Right ventricle myocardium inferior (tissue), 1 donor: ENCODE measurements at regions not wholly inside any gene's neighbourhood (a gene's known extent, or its start where the extent isn't known, plus 50 kb on each side); places are given as distances from the start of the nearest gene placed in this dataset.

ENCODE experiments used
- ATAC-seq: fragments of 200-7000 bp; cut with Tn5 transposase; one replicate; pipeline ENCODE4 v1.9.1; 2020; ENCODE audit warnings: mild to moderate bottlenecking, moderate library complexity
- DNase-seq: peaks from one replicate; pipeline ENCODE4 v3.0.0; 2021; ENCODE audit errors: missing footprints
- intact Hi-C: fragments of 100-400 bp; cut with DNase I; formaldehyde crosslinking; loops from one replicate; pipeline ENCODE4 v1.11.0; 2022
- donor health status: DM: no; HTN: yes; CAD: no; lungs with severe emphysema.

DNA sequence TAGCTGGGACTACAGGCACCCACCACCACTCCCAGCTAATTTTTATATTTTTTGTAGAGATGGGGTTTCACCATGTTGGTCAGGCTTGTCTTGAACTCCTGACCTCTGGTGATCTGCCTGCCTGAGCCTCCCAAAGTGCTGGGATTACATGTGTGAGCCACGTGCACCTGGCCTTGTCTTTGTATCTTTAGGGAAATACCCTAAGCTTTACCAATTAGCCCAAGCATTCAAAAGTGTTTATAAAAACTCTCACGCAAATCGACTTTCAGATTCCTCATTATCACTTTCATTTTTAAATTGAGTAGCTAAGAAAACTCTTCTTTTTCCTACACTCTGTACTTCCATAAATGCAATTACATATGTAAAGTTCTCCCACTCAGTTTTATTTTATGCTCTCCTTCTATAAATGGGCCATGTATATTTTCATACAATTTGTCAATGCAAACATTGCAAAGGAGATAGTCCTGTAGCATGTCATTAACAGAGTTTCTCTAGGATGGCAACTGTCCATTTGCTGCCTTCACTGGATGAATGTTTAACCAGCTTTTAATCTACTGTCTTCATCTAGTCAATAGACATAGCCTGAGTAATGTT, 326.2 kb upstream of the LRATD1 start:
- DNase-seq (no peak), ATAC-seq (no peak)
- intact Hi-C loops: no loop called here

DNA sequence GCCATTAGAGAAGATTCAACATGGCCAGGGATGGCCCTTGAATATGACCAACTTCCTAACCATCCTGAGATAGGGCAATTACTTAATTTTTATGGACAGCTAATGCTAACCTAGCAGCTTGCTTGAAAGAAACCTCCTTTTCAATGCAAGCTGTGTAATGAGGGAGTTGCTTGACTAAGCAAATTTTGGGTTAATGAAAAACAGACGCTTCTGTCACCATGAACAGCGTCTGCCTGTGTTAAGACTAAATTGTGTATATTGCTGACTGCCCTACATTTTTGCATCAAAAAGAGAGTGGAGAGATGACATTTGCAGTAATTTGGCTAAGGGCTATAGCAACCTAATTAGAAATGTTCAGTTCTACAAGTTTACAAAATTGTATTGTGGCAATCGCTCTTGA, 319.2 kb upstream of the LRATD1 start:
- DNase-seq: no peak
- no peak for ATAC-seq
- intact Hi-C loops: no loop called here

GRCh38 chr2:14316594-14316993, 315.9 kb upstream of the LRATD1 start:
- DNase-seq (no peak), ATAC-seq (peak; percentile 80)
- intact Hi-C loops: no loop called here

DNA sequence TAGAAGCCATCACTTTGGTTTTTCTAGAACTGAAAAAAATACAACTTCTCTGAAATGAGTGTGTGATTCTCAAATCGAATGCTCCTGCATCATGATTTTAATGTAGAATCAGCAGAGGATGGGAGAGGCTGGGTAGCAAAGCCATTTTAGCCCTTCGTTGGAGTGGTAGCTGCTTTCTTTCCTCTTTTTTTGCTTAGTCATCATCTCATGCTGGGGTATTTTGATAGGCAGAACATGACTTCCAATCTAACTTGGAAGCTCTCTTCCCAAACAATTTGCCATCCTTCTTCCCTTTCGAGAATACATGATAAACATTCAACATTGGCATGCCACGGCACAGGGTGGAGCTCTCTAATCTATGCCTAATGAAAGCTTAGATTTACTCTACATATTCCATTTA, 311.2 kb upstream of the LRATD1 start:
- intact Hi-C loops: no loop called here
- ATAC-seq: no peak

DNA sequence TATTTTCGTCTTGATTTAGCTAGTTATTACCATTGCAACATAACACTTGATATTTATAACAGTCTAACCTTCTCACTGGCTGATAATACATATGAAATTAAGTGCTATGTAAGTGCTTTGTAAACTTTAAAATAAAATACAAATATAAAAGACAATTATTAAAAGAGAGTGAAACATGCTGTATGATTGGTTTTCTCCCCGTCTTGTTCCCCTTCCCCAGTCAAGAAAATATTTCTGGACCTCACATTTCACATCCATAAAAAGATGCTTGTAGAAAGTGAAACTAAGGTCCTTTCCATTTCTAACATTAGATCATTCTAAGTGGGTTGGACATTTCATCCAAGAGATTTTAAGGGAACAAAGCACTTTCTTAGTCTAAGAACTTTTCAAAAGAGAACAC, 310.2 kb upstream of the LRATD1 start:
- no peak for ATAC-seq
- intact Hi-C loops: no loop called here

More for the DNA sequence above, 311.2 kb upstream of the LRATD1 start:
- DNase-seq: no peak

GRCh38 chr2:14324308-14324707, 308.2 kb upstream of the LRATD1 start:
- ATAC-seq: no peak
- intact Hi-C loops: no loop called here
- DNase-seq: no peak

More for the DNA sequence above, 310.2 kb upstream of the LRATD1 start:
- no peak for DNase-seq

DNA sequence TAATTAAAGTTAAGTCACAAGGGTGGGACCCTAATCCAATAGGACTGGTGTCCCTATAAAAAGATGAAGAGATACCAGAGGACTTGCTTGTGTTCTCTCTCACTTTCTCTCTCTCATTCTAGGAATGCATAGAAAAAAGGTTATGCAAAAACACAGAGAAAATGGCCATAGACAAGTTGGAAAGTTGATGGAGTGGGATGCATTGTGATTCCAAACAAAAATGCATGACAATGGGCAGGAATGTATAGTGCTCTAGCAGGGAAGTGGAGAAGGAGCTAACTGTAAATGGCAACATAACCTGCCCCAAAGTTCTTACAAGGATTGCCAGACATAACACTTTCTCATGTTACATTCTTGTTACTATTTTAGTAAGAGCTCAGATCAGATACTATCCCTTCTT, 301.6 kb upstream of the LRATD1 start:
- ATAC-seq (no peak), DNase-seq (no peak)
- intact Hi-C loops: no loop called here

DNA sequence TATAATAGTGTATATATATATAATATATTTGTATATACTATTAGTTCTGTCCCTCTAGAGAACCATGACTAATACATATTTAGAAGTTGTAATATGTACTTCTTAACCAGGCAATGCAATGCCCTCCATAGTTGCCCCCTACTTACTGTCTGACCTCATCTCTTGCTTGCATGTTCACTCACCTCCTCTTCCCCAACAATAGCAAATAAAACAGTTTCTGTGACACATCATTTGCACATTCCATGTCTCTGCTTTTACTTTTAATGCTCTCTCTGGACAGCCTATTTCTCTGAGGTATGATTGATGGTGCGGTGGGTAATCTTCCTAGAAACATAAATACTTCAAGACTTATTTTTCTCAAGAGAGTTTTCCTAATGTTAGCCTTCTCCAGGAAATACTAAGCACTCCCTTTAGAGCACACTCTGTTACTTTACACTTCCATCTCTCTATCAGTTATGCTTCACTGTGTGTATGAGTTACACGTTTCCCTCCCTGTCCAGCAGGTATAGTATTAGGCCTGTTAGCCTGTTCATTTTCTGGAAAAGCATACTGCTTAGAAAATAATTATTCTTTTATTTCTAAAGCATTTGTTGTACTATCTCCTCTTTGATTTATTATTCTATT, 295.6 kb upstream of the LRATD1 start:
- no peak for ATAC-seq
- intact Hi-C loops: no loop called here
- no peak for DNase-seq

DNA sequence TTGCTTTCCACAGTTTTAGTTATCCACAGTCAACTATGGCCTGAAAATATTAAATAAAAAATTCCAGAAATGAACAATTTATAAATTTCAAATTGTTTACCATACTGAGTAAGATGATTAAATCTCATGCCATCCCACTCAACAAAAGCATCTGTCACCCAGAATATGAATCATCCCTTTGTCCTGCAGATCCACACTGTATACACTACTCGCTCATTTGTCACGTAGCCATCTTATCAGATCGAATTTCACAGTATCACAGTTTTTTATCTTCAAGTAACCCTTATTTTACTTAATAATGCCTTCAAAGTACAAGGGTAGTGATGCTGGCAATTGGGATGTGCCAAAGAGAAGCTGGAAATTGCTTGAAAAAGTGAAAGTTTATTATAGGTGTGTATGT, 291.8 kb upstream of the LRATD1 start:
- no peak for DNase-seq
- intact Hi-C loops: no loop called here
- ATAC-seq: no peak

DNA sequence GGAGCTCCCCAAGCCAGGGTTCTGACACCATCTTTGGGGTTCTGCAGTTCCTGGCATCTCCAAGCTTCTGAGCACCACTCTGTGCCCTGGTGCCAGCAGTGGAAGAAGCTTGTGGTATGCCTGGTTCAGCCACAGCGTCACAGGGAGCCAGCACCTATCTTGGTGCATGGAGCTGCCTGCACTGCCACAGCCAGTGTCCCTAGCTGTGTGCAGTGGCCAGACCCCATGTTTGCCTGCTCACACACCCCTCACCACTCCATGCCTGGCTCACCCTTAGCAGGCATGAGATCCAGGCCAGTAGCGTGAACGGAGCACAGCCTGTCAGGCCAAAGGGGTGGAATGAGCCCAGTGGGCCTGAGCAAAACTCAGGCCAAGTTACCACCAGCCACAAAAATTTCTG, 290.2 kb upstream of the LRATD1 start:
- intact Hi-C loops: no loop called here
- ATAC-seq: no peak
- no peak for DNase-seq

DNA sequence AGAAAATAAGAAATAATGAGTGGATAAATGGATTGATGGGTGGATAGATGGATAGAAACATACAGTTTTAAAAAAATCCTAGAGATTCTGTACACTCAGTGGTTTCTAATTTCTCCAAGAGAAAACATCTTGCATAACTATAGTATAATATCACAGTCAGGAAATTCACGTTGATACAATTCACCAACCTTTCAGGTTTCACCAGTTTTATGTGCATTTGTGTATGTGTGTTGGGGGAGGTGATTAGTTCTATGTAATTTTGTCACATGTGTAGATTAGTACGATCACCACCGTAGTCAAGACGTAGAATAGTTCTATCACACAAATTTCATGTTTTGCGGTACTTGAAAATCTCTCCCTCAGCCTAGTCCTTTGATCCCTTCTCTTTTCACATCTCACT, 288.2 kb upstream of the LRATD1 start:
- ATAC-seq (no peak), DNase-seq (no peak)
- intact Hi-C loops: no loop called here

- ATAC-seq (no peak), DNase-seq (no peak)
- intact Hi-C loops: no loop called here
Observed at GRCh38 chr2:14348247-14348646, 284.3 kb upstream of the LRATD1 start.

DNA sequence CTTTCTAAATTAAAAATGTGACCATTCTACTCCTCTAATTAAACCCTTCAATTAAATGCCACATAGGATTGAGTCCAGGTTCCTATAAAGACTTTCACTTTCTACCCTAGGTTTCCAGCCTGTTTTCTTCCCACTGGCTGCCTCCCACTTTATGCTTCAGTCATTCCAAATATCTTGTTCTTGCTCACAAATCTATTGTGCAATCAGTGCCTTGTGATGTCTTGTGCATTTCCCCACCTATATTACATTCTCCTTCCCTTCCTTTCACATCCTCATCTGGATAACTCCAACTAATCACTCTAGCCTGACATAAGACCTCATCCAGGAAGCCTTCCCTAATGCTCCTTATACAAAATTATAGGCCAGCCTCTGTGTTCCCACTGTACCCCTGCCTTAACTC, 281.7 kb upstream of the LRATD1 start:
- intact Hi-C loops: no loop called here

GRCh38 chr2:14352067-14352466, 280.4 kb upstream of the LRATD1 start:
- intact Hi-C loops: no loop called here
- DNase-seq: no peak
- no peak for ATAC-seq

More for the DNA sequence above, 281.7 kb upstream of the LRATD1 start:
- ATAC-seq (no peak), DNase-seq (no peak)

- ATAC-seq (no peak), DNase-seq (no peak)
- intact Hi-C loops: no loop called here
Observed at GRCh38 chr2:14354231-14354630, 278.3 kb upstream of the LRATD1 start.

- ATAC-seq: no peak
- no peak for DNase-seq
- intact Hi-C loops: no loop called here
Observed at GRCh38 chr2:14355102-14355501, 277.4 kb upstream of the LRATD1 start.

DNA sequence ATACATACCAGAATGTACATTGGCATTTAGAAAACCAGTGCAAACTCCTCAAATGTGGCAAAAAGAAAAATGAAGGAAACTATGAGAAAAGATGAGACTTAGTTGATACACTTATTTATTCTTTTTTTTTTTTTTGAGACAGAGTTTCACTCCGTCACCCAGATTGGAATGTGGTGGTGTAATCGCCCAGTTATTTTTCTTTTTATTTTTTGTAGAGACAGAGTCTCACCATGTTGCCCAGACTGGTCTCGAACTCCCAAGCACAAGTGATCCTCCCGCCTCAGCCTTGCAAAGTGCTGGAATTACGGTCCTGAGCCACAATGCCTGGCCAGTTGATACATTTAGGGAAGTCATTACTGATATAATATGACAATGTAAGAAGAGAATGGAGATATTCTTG, 274.2 kb upstream of the LRATD1 start:
- DNase-seq: no peak
- intact Hi-C loops: no loop called here
- no peak for ATAC-seq

DNA sequence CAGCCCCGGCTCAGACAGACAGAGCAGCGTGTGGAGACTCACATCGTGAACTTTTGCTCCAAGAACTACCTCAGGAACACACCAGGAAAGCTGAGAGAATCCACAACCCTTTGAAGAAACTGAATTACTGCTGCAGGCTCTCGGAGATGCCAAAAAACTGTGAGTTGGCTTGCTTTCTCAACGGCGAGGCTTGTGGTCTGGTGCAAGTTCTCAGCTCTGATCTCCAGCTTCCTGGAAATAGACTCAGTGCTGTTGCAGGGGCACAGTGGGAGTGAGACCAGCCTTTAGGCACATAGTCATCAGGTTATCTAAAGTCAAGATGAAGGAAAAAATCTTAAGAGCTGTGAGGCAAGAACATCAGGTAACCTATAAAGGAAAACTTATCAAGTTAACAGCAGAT, 273.7 kb upstream of the LRATD1 start:
- DNase-seq (no peak), ATAC-seq (no peak)
- intact Hi-C loops: no loop called here

DNA sequence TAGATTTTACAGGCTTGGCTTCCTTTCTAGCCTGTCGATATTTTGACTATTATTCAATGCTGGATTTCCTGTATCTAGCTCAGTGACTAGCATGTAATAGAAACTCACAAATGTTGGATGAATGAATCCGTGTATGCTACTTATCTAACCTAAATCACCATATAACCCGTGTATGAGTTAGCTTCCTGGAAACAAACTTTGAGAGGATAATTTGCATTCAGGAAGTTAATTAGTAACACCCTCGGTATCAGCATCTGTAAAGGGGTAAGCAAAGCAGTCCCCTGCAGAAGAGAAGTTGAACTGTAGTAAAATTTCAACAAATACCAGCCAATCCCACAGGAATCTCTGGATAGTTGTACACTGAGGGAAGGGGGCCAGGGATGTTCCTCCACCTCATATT, 269.4 kb upstream of the LRATD1 start:
- ATAC-seq: no peak
- DNase-seq: no peak
- intact Hi-C loops: no loop called here

GRCh38 chr2:14363976-14364375, 268.5 kb upstream of the LRATD1 start:
- ATAC-seq (no peak), DNase-seq (no peak)
- intact Hi-C loops: no loop called here

- intact Hi-C loops: no loop called here
- ATAC-seq: no peak
- no peak for DNase-seq
Observed at GRCh38 chr2:14364471-14364870, 268.0 kb upstream of the LRATD1 start.
